HG03108 (cell line): ENCODE measurements at regions not wholly inside any gene's neighbourhood (a gene's known extent, or its start where the extent isn't known, plus 50 kb on each side); places are given as distances from the start of the nearest gene placed in this dataset.
A peak's percentile ranks its signal among the peaks of the same experiment; 100 is the strongest.

ENCODE experiments used
- ATAC-seq: cut with Tn5 transposase; IDR thresholded peaks from one replicate; pipeline ENCODE4 v1.9.1; 2021; ENCODE audit warnings: moderate library complexity; ENCODE audit not compliant: unreplicated experiment

DNA sequence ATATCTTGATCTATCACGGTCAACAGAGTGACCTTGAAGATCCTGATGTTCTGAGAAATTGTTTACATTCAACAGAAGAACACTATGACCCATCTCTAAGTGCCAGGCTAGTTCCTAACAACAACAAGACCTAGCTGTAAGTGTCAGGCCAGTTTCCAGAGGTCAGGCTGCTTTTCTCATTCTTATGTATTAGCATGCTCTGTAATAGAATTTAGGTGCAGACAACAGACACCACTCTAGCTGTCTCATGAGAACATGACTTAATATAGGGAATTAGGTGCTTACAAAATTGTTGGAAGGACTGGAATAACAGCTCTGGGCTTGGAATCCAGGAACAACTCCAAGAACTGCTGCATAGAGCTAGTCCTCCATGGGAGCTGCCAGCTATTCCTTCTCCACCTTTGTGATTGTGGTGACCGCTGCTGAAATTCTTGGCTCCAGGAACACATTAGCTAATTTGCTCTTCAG lies 138.7 kb downstream of the SNX18 start:
- no peak for ATAC-seq

DNA sequence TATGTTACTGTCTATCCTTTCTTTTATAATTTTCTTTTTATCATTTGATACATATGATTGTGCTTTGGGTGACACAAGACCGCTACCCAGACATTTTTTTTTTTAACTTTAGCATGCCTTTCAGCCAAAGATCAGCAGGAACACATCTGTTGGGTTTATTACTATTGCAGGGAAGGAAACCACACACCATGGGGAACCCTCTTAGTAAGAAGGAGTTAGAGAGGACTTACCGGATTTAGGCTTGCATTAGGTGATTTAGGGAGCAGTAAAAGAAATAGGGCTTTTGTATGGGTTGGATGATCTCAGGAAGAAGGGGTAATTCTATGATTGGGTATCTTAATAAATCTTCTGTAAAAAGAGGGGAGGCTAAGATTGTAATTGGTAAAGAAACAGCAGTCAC lies 138.2 kb downstream of the SNX18 start:
- no peak for ATAC-seq

DNA sequence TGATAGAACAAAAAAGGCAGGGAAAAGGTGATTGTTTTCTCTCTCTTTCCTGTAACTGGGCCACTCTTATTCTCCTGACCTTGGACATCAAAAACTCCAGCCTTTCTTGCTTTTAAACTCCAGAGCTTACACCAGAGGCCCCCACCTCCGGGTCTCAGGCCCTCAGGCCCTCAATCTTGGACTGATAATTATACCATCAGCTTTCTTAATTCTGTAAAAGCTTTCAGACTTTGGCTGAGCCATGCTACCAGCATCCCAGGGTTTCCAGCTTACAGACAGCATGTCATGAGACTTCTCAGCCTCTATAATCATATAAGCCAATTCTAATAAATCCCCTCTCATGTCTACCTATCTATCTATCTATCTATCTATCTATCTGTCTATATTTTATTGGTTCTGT lies 137.7 kb downstream of the SNX18 start:
- no peak for ATAC-seq

DNA sequence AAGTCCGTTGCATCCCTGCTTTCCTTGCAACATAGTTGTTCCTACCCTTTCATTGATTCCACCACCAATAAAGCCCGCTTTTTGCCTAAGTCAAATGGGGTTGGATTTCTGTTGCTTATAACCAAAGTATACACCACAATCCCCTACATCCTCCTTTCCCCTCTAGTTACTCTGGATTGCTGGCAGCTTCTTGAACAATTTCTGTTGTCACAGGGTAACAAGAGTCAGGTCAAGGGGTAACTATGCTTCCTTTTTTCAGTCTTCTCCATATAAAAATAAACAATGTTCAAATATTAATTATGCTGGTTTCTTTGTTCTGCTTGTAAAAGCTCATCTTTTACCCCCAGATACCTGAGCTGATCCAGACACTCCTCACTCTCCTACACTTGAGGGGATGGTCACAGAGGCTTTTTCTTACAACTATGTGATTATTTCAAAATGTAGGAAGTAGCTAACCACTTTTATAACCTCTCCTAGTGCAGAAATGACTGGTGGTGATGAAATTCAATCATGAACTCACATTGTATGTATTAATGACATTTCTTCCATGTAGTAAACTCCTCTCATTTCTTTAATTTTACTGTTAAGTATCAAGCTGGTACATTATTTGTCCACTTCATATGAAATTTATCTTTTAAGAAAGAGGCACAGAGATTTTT lies 136.5 kb downstream of the SNX18 start:
- ATAC-seq = no peak

DNA sequence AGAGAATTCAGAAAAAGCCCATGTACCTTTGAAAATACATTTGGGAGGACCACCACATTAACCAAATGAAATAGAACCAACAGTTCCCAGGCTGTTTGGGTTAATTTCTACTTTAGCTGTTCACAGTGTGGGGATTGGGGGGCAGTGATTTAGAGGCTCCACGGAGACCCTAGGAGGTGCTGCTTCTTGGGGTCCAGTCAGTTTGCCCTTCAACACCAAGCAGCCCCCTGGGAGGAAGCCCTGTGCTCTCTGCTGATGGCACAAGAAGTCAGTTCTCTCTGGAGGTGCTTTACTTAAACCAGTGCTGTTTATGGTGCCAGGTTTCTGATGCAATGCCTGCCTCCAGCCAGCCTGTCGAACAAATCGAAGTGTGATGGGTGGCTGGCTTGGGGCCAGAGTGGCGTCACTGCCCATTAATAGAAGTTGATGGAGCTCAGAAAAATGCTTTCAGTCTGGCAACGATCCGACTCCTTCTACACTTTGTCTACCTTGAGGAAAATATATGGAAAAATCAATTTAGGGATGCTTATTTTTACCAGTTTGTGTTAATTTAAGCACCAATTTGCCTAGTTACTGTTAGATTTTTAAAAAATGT lies 134.0 kb downstream of the SNX18 start:
- no peak for ATAC-seq

DNA sequence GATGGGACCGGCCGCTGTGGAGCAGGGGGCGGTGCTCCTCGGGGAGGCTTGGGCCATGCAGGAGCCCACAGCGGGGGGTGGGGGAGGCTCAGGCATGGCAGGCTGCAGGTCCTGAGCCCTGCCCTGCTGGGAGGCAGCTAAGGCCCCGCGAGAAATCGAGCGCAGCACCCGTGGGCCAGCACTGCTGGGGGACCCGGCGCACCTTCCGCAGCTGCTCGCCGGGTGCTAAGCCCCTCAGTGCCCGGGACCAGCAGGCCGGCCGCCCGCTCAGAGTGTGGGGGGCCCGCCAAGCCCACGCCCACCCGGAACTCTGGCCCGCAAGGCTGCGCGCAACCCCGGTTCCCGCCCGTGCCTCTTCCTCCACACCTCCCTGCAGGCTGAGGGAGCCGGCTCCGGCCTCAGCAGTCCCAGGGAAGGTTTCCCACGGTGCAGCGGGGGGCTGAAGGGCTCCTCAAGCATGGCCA lies 131.5 kb downstream of the SNX18 start:
- ATAC-seq = no peak

DNA sequence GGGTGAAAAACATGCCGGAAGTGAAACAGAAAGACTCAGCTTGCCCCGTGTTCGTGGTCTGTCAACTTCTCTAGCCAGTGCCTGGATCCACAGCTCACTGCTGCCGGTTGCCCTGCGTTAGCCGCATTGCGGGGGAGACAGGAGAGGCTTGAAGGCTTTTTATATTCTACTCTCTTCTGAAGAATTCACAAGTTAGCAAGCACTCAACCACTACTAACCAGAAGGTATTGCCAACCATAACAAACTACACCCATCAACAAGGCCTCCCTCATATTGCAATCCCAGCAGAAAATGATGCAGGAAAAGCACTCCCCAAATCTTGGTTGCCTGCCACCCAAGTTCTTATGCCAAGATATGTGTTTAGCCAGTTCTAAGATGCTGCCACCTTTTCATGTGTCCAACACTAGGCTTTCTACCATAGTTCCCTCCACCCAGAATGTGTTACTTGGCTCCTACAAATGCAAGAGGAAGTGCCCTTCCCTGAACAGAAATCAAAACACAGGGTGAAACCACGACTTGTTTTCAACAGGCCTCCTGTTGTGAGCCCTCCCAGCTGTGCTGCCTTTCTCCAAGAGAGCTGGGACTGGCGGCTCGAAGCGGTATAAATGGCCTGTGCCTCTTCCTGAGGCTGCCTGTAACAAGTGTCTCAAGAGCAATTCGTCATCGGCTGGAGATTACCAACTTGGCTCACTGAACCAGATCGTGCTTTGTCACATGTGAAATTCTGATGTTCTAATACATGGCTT lies 129.0 kb downstream of the SNX18 start:
- peak; percentile 90 for ATAC-seq

DNA sequence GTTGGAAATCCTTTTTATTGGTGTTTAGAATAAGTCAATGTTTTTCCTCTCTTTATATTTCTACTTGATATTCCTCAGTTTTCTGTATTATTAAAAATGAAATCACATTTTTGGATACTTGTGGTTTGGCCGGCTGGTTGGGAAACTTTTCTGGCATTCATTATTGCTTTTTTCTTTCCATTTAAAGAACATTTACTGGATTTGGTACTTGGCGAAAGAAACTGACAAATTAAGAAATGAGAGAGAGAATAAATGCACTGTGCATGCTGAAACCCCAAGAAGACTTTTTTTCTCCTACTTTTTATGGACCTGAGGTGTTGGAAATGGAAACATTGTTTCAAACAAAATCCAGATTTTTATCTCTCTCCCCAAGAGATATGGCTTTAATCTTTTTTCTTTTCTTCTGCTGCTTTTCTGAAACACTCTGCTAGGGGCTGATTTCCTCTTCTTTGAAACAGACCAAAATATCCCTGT lies 128.4 kb downstream of the SNX18 start:
- ATAC-seq = no peak

DNA sequence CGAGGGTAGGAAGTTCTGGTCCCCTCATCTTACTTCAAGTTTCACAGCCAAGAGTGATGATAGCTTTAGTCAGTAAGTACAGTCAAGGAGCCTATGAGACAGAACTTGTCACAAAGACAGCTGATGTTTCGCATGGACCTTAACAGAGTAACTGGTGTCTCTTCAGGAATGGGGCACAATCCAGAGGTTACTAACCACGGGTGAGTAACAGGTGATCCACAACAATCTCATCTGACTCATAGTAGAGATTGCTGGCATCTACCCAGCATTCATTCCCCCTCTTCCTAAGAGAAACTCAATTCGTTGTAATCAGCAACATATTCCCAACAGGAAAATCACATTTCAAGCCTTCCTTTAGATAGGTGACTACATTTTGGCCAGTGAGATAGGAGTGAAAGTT lies 126.7 kb downstream of the SNX18 start:
- no peak for ATAC-seq

DNA sequence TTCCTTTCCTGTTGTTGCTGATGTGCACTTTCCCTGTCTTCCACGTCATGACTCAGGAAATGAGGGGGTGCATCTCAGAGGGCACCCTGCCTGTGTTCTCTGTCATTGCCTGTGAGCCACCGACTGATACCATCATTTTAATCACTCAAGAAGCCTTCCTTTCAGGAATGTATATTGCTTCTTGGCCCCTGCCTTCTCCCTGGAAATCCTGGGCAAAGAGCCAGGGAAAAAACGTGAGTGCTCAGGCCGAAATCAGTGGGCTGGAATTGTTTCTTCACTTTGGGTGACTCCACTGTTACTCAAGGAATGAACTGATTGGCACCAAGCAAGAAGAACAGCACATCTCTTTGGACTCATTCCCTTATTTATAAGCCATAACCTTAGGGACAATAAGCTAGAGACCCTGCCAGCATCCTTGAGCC lies 126.1 kb downstream of the SNX18 start:
- no peak for ATAC-seq

DNA sequence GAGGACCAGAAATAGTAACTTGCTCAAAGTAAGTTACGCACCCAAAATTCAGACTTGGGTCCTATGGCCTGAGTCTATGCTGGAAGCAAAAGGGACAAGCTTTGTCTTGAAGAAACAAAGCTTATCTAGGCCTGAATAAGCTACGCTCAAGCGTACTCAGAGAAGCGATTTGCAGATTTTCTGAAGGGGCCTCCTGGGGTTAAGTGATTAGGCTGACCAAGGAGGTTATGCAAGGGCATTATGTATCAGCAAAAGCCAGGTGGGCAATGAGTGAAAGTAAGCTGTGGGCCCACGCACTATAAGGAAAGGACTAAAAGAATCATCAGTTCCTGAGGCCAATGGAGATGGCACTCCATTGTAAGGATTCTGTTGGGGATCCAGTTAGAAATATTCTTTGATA lies 122.1 kb downstream of the SNX18 start:
- no peak for ATAC-seq

DNA sequence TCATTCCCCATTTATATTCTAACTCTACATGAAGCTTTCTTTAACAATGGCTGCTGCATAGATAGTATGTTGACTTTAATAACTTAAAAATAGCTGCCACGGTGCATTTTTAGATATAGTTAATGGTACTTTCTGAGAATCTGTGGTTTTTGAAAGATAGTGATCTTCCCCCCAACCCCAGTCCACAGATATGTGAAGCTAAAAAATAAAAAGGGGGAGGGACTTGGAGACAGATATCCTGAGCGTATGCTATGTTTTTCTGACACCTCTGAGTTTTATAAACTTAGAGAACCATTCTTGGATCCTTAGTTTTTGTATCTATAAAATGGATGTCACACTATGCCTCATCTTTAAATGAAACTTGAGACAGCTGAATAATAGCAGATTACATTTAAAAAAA lies 120.5 kb downstream of the SNX18 start:
- ATAC-seq = no peak

DNA sequence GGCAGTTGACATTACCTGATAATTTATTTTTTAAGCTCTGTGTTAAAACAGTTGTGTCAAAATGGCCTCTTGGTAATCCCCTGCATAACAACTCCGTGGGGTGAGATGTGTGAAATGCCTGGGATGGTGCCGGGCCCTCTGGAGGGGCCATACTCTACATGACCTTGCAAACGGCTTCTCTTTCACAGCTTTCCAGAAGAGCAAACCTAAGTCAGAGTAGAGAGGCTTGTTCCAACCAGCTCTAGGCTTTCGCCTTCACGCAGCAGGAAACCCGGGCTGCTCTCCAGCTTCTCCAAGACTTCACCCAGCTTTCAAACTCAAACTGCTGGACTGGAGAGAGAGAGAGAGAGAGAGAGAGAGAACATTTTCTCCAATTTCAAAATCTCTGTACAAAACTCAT lies 120.1 kb downstream of the SNX18 start:
- ATAC-seq = no peak

DNA sequence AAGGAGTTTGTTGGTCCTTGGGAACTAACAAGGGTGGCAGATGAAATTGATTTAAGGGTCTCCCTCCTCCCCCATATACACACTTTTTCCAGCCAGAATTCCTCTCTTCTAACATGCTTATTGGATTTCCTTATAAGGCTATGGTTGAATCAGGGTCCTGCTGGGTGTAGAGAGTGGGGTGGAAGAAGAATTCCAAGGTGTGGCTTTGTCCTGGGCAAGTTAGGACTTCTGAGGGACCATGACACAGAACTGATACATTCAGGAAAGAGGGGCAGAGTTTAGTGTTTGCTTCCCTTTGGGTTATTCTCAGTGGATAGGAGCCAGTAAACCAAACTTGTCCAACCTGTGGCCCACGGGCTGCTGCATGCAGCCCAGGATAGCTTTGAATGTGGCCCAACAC lies 116.5 kb downstream of the SNX18 start:
- no peak for ATAC-seq

DNA sequence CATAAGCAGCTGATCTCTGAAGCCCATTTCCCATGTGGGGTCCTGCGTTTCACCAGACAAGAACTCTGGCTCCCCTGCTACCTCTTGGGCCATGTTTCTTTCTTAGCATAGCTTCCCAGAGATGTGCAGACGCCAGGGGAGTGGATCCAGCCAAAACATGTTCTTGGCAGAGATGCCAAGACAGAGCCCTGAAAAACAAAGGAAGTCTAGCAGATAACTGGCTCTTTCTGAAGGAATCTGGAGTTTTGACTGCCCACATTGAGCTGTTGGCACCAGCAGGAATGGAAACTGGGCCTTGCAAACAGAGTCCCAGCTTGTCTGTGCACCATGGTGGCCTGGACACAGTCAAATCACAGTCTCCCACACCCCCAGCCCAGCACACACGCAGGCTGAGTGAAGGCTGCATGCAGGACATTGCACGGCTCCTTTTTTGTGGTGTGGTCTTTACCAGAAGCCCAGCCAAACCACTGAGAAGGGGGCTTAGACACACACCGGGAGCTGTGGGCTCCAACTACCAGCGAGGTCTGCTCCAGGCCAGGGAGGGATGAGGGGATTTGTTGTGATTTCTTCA lies 114.7 kb downstream of the SNX18 start:
- no peak for ATAC-seq

DNA sequence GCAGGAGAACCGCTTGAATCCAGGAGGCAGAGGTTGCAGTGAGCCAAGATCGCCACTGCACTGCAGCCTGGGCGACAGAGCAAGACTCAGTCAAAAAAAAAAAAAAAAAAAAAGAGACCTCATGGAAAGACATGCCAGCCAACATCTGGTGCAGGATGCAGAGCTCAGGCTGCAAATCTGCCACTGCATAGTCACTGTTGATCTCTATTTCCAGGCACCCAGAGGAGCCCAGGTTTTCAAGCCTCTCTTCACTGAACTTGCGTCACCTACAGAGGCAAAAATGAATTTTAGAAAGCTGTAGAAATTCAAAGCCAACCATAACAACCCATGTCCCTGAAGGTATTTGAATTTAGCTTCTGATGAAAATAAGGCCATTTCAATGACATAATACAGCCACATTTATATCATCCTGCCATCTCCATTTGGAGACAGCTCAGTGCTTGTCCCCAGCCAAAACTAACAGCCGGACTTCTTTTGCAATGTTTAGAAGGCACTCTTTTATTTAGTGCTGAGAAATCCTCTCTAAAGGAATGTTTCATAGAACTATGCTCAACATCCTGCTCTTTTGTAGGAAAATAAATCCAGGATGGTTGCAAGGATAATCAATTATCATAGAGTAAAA lies 113.3 kb downstream of the SNX18 start:
- no peak for ATAC-seq

DNA sequence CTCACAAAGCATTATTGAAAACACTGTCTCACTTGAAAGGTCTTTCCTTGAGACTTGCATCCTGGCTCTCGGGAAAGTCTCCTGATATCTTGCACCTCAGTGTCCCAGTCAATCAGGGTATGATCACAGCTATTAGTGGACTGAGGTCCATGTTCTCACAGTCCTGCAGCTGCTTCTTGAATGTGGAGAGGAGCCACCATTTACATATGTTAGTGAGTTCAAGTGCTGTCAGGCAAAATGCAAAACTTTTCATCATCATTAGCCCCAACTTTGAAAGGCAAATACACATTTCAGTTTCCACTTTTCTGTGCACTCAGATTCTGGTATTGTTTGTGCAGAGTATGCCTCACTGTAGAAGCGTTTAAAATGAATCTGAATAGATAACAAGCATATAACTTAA lies 111.6 kb downstream of the SNX18 start:
- no peak for ATAC-seq

DNA sequence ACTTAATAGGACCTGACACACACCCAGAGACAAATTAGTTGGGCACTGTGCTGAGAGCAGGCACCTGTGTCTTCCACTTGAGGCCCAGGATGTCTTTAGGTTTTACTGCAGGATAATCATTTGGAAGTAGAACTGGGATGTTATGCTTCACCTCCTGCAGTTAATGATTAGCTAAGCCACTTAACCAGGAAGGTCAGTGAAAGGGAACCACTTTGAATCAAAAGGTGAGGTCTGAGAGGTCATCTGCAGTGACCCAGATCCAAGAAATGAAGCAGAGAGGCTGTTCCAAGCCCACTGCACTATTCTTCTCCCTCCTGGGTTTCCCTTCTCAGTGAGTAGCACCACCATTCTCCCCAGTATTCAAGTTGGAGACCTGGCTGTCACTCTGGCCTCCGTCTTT lies 110.5 kb downstream of the SNX18 start:
- ATAC-seq = no peak

DNA sequence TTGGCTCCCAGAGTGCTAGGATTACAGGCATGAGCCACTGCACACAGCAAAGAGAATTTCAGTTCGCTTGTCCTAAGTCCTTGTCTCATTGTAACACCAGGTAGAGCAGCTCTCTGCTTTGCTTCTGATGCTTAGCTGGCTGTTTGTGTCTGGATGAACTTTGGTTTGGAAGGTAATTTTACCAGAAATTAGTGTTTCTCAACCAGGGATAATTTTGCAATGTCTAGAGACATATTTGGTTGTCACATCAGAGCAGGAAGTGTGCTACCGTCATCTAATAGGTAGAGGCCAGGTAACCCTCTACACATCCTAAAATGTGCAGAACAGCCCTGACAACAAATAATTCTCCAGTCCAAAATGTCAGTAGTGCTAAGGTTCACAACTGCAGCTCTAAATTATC lies 108.8 kb downstream of the SNX18 start:
- no peak for ATAC-seq

DNA sequence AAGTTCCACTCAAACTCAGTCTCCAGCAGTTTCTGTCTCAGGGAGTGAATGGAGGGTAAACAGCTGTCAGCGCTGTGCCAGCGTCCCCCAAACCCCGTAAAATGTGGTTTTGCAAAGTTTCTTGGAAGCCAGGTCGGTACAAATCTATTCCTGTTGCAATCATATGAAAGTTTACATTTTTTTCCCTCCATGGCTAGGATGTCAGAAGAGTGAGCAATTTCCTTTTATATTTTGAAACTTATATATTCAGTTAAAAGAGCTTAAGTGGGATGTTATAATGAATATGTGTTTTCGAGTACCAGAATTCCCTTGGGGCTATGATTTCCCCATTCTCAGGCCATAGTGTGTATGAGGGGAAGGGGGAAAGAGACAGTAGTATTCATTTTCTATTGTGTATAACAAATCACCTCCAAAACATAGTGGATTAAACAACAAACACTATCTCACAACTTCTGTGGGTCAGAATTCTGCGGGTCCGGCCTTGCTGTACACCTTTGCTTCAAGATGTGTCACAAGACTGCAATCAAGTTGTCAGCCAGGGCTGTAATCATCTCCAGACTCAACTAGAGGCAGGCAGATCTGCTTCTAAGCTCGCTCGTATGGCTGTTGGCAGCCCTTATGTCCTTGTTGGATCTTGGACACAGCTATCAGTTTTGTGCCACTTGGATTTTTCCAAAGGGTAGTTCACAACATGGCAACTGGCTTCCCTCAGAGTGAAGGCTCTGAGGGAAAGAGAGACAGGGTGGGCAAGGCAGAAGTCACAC lies 107.4 kb downstream of the SNX18 start:
- no peak for ATAC-seq

DNA sequence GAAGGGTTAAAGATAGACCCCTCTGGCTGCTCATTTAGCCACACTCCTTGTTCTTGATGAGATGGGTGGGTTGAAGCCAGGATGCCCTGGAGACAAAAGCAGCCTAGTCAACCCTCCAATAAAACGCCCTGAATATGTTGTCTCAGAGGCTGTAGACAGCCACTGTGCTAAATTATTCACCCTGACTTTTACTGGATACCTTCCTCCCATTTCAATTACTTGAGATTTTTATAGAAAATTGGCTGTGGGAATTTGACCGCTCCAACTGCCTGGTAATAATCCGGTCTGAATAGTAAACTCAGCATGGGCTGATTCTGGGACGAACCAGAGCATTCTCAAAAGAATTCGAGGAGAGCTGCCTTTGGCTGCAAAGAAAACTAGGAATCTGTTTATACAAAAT lies 104.2 kb downstream of the SNX18 start:
- ATAC-seq = no peak
